ENCODE measurements at regions not wholly inside any gene's neighbourhood (a gene's known extent, or its start where the extent isn't known, plus 50 kb on each side); places are given as distances from the start of the nearest gene placed in this dataset.

GRCh38 chr1:195097316-195097715 lies 1510.9 kb downstream of the KCNT2 start:
- TF ChIP-seq POLR2AphosphoS5 (IDR thresholded peaks at IDR 0.05; ENCODE audit: low read depth, low read length) = no peak
- no peak for TF ChIP-seq TAF1 (IDR thresholded peaks at IDR 0.05; ENCODE audit: borderline replicate concordance, insufficient read depth, low read length)
